ENCODE measurements at regions not wholly inside any gene's neighbourhood (a gene's known extent, or its start where the extent isn't known, plus 50 kb on each side); places are given as distances from the start of the nearest gene placed in this dataset.

- Histone ChIP-seq H3K23ac (ENCODE audit: low read length) (no peak overlapping the region), H3K79me1 (ENCODE audit: low read length) (no peaks in the 10 kb centered on the region), H3K18ac (ENCODE audit: low read length) (no peak overlapping the region), H3K4me2 (ENCODE audit: low read length) (no peak overlapping the region), H2AK5ac (ENCODE audit: low read length) (no peak overlapping the region), H3K79me2 (ENCODE audit: control insufficient read depth, insufficient read depth, low read length) (no peaks in the 10 kb centered on the region), H3K9ac (ENCODE audit: low read length) (no peak overlapping the region), H4K8ac (ENCODE audit: low read depth, low read length) (no peak overlapping the region), H3K4me1 (ENCODE audit: control insufficient read depth, low read depth, low read length) (no peaks in the 10 kb centered on the region), H2BK5ac (ENCODE audit: low read length) (no peak overlapping the region), H3K27me3 (ENCODE audit: insufficient read depth, low read length, poor library complexity) (no peaks in the 10 kb centered on the region), H4K5ac (ENCODE audit: low read length) (no peak overlapping the region), H3K56ac (ENCODE audit: low read length) (no peak overlapping the region), H3K4me3 (ENCODE audit: low read length) (no peak overlapping the region), H2BK15ac (replicated peaks; ENCODE audit: low read depth) (no peak overlapping the region), H2BK120ac (ENCODE audit: low read depth, low read length) (no peak overlapping the region), H3K4ac (ENCODE audit: low read depth, low read length) (no peak overlapping the region), H3K27ac (ENCODE audit: low read depth, low read length) (no peak overlapping the region), H3K36me3 (ENCODE audit: control insufficient read depth, insufficient read depth, low read length) (no peaks in the 10 kb centered on the region)
- no CpG with 5 or more reads among the region's 7 CpGs for WGBS (ENCODE audit: extremely low coverage, insufficient coverage, low lambda C conversion rate)
- DNase-seq: peak; percentile 25
These were observed 74.4 kb upstream of the ATP6AP2 start for GRCh38 chrX:40506201-40506985.

GRCh38 chrX:40504801-40505605 lies 75.8 kb upstream of the ATP6AP2 start:
- Histone ChIP-seq H3K4ac (ENCODE audit: low read depth, low read length) (no peak overlapping the region), H4K5ac (ENCODE audit: low read length) (no peak overlapping the region), H3K36me3 (ENCODE audit: control insufficient read depth, insufficient read depth, low read length) (no peaks in the 10 kb centered on the region), H3K27me3 (ENCODE audit: insufficient read depth, low read length, poor library complexity) (no peaks in the 10 kb centered on the region), H3K23ac (ENCODE audit: low read length) (no peak overlapping the region), H3K79me2 (ENCODE audit: control insufficient read depth, insufficient read depth, low read length) (no peaks in the 10 kb centered on the region), H4K8ac (ENCODE audit: low read depth, low read length) (no peak overlapping the region), H3K56ac (ENCODE audit: low read length) (no peak overlapping the region), H3K4me3 (ENCODE audit: low read length) (no peak overlapping the region), H3K27ac (ENCODE audit: low read depth, low read length) (no peak overlapping the region), H2AK5ac (ENCODE audit: low read length) (no peak overlapping the region), H2BK5ac (ENCODE audit: low read length) (no peak overlapping the region), H3K4me2 (ENCODE audit: low read length) (no peak overlapping the region), H2BK120ac (ENCODE audit: low read depth, low read length) (no peak overlapping the region), H3K9ac (ENCODE audit: low read length) (no peak overlapping the region), H3K79me1 (ENCODE audit: low read length) (no peaks in the 10 kb centered on the region), H2BK15ac (replicated peaks; ENCODE audit: low read depth) (no peak overlapping the region), H3K18ac (ENCODE audit: low read length) (no peak overlapping the region), H3K4me1 (ENCODE audit: control insufficient read depth, low read depth, low read length) (no peaks in the 10 kb centered on the region)
- DNase-seq: peak; percentile 66
- whole genome bisulfite sequencing (ENCODE audit: extremely low coverage, insufficient coverage, low lambda C conversion rate): no CpG with 5 or more reads among the region's 5 CpGs

GRCh38 chrX:40503094-40503493 lies 77.7 kb upstream of the ATP6AP2 start:
- H2BK120ac ChIP-seq (ENCODE audit: low read depth, low read length): no peak overlapping the region
- H4K8ac ChIP-seq (ENCODE audit: low read depth, low read length): no peak overlapping the region
- WGBS (ENCODE audit: extremely low coverage, insufficient coverage, low lambda C conversion rate): no CpG with 5 or more reads among the region's 3 CpGs
- no peaks in the 10 kb centered on the region for H3K27me3 ChIP-seq (ENCODE audit: insufficient read depth, low read length, poor library complexity)
- H3K79me1 ChIP-seq (ENCODE audit: low read length): no peaks in the 10 kb centered on the region
- no peak overlapping the region for H2BK5ac ChIP-seq (ENCODE audit: low read length)
- H3K4me1 ChIP-seq (ENCODE audit: control insufficient read depth, low read depth, low read length): no peaks in the 10 kb centered on the region
- no peak overlapping the region for H2AK5ac ChIP-seq (ENCODE audit: low read length)
- no peak overlapping the region for H3K56ac ChIP-seq (ENCODE audit: low read length)
- H3K4ac ChIP-seq (ENCODE audit: low read depth, low read length): no peak overlapping the region
- H3K27ac ChIP-seq (ENCODE audit: low read depth, low read length): no peak overlapping the region
- H2BK15ac ChIP-seq (replicated peaks; ENCODE audit: low read depth): no peak overlapping the region
- no peak overlapping the region for H3K9ac ChIP-seq (ENCODE audit: low read length)
- no peak overlapping the region for H3K23ac ChIP-seq (ENCODE audit: low read length)
- H3K79me2 ChIP-seq (ENCODE audit: control insufficient read depth, insufficient read depth, low read length): no peaks in the 10 kb centered on the region
- no peaks in the 10 kb centered on the region for H3K36me3 ChIP-seq (ENCODE audit: control insufficient read depth, insufficient read depth, low read length)
- no peak overlapping the region for H3K18ac ChIP-seq (ENCODE audit: low read length)
- no peak for DNase-seq
- H3K4me3 ChIP-seq (ENCODE audit: low read length): no peak overlapping the region
- H4K5ac ChIP-seq (ENCODE audit: low read length): no peak overlapping the region
- no peak overlapping the region for H3K4me2 ChIP-seq (ENCODE audit: low read length)

GRCh38 chrX:40502688-40503087 lies 78.1 kb upstream of the ATP6AP2 start:
- H3K18ac ChIP-seq (ENCODE audit: low read length): no peak overlapping the region
- H3K4me1 ChIP-seq (ENCODE audit: control insufficient read depth, low read depth, low read length): no peaks in the 10 kb centered on the region
- H2AK5ac ChIP-seq (ENCODE audit: low read length): no peak overlapping the region
- no peak overlapping the region for H3K9ac ChIP-seq (ENCODE audit: low read length)
- no peak overlapping the region for H4K5ac ChIP-seq (ENCODE audit: low read length)
- no peak overlapping the region for H3K4ac ChIP-seq (ENCODE audit: low read depth, low read length)
- no peak for DNase-seq
- H4K8ac ChIP-seq (ENCODE audit: low read depth, low read length): no peak overlapping the region
- no peak overlapping the region for H3K23ac ChIP-seq (ENCODE audit: low read length)
- H3K56ac ChIP-seq (ENCODE audit: low read length): no peak overlapping the region
- H2BK15ac ChIP-seq (replicated peaks; ENCODE audit: low read depth): no peak overlapping the region
- no peaks in the 10 kb centered on the region for H3K27me3 ChIP-seq (ENCODE audit: insufficient read depth, low read length, poor library complexity)
- H3K4me3 ChIP-seq (ENCODE audit: low read length): no peak overlapping the region
- H2BK5ac ChIP-seq (ENCODE audit: low read length): no peak overlapping the region
- no peaks in the 10 kb centered on the region for H3K36me3 ChIP-seq (ENCODE audit: control insufficient read depth, insufficient read depth, low read length)
- H3K27ac ChIP-seq (ENCODE audit: low read depth, low read length): no peak overlapping the region
- H3K79me2 ChIP-seq (ENCODE audit: control insufficient read depth, insufficient read depth, low read length): no peaks in the 10 kb centered on the region
- no peaks in the 10 kb centered on the region for H3K79me1 ChIP-seq (ENCODE audit: low read length)
- no peak overlapping the region for H3K4me2 ChIP-seq (ENCODE audit: low read length)
- H2BK120ac ChIP-seq (ENCODE audit: low read depth, low read length): no peak overlapping the region

GRCh38 chrX:40501164-40501855 lies 79.5 kb upstream of the ATP6AP2 start:
- H3K56ac ChIP-seq (ENCODE audit: low read length): no peak overlapping the region
- H4K5ac ChIP-seq (ENCODE audit: low read length): no peak overlapping the region
- no CpG with 5 or more reads among the region's 11 CpGs for WGBS (ENCODE audit: extremely low coverage, insufficient coverage, low lambda C conversion rate)
- no peaks in the 10 kb centered on the region for H3K79me1 ChIP-seq (ENCODE audit: low read length)
- DNase-seq: no peak
- no peak overlapping the region for H3K9ac ChIP-seq (ENCODE audit: low read length)
- H4K8ac ChIP-seq (ENCODE audit: low read depth, low read length): no peak overlapping the region
- no peak overlapping the region for H3K4ac ChIP-seq (ENCODE audit: low read depth, low read length)
- no peaks in the 10 kb centered on the region for H3K4me1 ChIP-seq (ENCODE audit: control insufficient read depth, low read depth, low read length)
- no peak overlapping the region for H3K4me2 ChIP-seq (ENCODE audit: low read length)
- H3K18ac ChIP-seq (ENCODE audit: low read length): no peak overlapping the region
- H3K27ac ChIP-seq (ENCODE audit: low read depth, low read length): no peak overlapping the region
- no peak overlapping the region for H2BK15ac ChIP-seq (replicated peaks; ENCODE audit: low read depth)
- H2BK120ac ChIP-seq (ENCODE audit: low read depth, low read length): no peak overlapping the region
- no peaks in the 10 kb centered on the region for H3K36me3 ChIP-seq (ENCODE audit: control insufficient read depth, insufficient read depth, low read length)
- H3K27me3 ChIP-seq (ENCODE audit: insufficient read depth, low read length, poor library complexity): no peaks in the 10 kb centered on the region
- no peak overlapping the region for H3K4me3 ChIP-seq (ENCODE audit: low read length)
- no peak overlapping the region for H3K23ac ChIP-seq (ENCODE audit: low read length)
- no peaks in the 10 kb centered on the region for H3K79me2 ChIP-seq (ENCODE audit: control insufficient read depth, insufficient read depth, low read length)
- H2BK5ac ChIP-seq (ENCODE audit: low read length): no peak overlapping the region
- H2AK5ac ChIP-seq (ENCODE audit: low read length): no peak overlapping the region
